ENCODE measurements at regions not wholly inside any gene's neighbourhood (a gene's known extent, or its start where the extent isn't known, plus 50 kb on each side); places are given as distances from the start of the nearest gene placed in this dataset.

DNA sequence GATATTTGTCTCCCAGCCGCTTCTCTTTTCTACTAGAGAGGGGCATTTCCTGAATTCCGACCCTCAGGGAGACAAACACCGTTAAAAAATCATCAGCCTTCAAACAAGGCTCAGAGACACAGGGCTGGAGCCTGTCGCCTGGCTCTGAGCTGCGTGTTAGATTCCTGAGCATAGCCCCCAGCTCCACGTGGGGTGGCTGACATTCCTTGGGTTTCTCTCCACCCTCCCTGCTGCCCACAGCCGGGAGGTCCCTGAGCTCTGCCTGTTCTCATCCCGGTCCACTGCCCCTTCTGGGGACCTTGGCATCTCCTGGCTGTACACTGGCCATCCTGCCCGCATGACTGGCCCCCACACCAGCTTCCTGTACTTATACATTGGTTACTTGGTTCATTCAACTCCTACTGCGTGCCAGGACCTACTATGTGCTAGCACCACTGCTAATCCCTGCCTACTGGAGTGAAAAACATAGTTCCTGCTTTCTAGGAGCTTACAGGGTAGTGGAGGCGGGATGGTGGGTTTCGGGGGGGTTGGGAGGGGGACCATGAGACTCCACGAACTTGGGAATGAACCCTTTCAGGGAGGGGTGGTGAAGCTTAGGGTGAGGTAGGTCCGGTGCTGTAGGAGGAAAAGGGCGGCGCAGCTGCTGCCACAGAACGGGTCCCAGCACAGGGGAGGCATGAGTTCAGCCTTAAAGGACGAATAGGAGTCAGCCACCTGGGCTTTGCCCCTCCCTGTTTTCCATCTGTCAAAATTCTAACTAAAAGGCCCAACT is 52.1 kb upstream of the TMEM132E start:
- TF ChIP-seq, protein P1, sequence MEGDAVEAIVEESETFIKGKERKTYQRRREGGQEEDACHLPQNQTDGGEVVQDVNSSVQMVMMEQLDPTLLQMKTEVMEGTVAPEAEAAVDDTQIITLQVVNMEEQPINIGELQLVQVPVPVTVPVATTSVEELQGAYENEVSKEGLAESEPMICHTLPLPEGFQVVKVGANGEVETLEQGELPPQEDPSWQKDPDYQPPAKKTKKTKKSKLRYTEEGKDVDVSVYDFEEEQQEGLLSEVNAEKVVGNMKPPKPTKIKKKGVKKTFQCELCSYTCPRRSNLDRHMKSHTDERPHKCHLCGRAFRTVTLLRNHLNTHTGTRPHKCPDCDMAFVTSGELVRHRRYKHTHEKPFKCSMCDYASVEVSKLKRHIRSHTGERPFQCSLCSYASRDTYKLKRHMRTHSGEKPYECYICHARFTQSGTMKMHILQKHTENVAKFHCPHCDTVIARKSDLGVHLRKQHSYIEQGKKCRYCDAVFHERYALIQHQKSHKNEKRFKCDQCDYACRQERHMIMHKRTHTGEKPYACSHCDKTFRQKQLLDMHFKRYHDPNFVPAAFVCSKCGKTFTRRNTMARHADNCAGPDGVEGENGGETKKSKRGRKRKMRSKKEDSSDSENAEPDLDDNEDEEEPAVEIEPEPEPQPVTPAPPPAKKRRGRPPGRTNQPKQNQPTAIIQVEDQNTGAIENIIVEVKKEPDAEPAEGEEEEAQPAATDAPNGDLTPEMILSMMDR (IDR thresholded peaks at IDR 0.05; ENCODE audit: poor library complexity) = no peak
- TF ChIP-seq EZH2 (IDR thresholded peaks at IDR 0.05; ENCODE audit: borderline replicate concordance) (no peak), EZH2phosphoT487 (IDR thresholded peaks at IDR 0.05; ENCODE audit: low read depth, severe bottlenecking, unreplicated experiment) (no peak)
